ENCODE measurements at regions not wholly inside any gene's neighbourhood (a gene's known extent, or its start where the extent isn't known, plus 50 kb on each side); places are given as distances from the start of the nearest gene placed in this dataset.

- Mint-ChIP-seq H3K36me3 (no peaks in the 10 kb centered on the region), H3K9me3 (no peaks in the 10 kb centered on the region)
Observed at GRCh38 chr22:48531108-48531507, 1296.6 kb downstream of the BRD1 start.

GRCh38 chr22:48530666-48531065 lies 1297.0 kb downstream of the BRD1 start:
- ATAC-seq (ENCODE audit: low read depth in 2 of 2) (no peak), DNase-seq (no peak)
- Mint-ChIP-seq H3K27me3 (no peaks in the 10 kb centered on the region), H3K36me3 (no peaks in the 10 kb centered on the region), H3K4me1 (no peaks in the 10 kb centered on the region), H3K9me3 (no peaks in the 10 kb centered on the region), H3K27ac (no peak overlapping the region), H3K4me3 (no peak overlapping the region)
- Histone ChIP-seq H3K9me3 (ENCODE audit: control insufficient read depth in 2 of 2, low read length in 2 of 2) (no peaks in the 10 kb centered on the region), H3K27ac (ENCODE audit: insufficient read depth, low read length, poor library complexity, severe bottlenecking) (no peak overlapping the region), H3K27me3 (ENCODE audit: control insufficient read depth, insufficient read depth, low read length) (no peaks in the 10 kb centered on the region), H3K4me3 (ENCODE audit: low read depth, low read length) (no peak overlapping the region), H3K36me3 (ENCODE audit: control insufficient read depth, insufficient read depth, low read length) (no peaks in the 10 kb centered on the region), H3K4me1 (ENCODE audit: control insufficient read depth, insufficient read depth, low read length, poor library complexity, severe bottlenecking) (no peaks in the 10 kb centered on the region)

More at GRCh38 chr22:48531108-48531507, 1296.6 kb downstream of the BRD1 start:
- Mint-ChIP-seq H3K4me3 (no peak overlapping the region), H3K27ac (no peak overlapping the region), H3K4me1 (no peaks in the 10 kb centered on the region), H3K27me3 (no peaks in the 10 kb centered on the region)
- no peak for DNase-seq
- Histone ChIP-seq H3K9me3 (ENCODE audit: control insufficient read depth in 2 of 2, low read length in 2 of 2) (no peaks in the 10 kb centered on the region), H3K27me3 (ENCODE audit: control insufficient read depth, insufficient read depth, low read length) (no peaks in the 10 kb centered on the region), H3K36me3 (ENCODE audit: control insufficient read depth, insufficient read depth, low read length) (no peaks in the 10 kb centered on the region), H3K4me3 (ENCODE audit: low read depth, low read length) (no peak overlapping the region), H3K4me1 (ENCODE audit: control insufficient read depth, insufficient read depth, low read length, poor library complexity, severe bottlenecking) (no peaks in the 10 kb centered on the region), H3K27ac (ENCODE audit: insufficient read depth, low read length, poor library complexity, severe bottlenecking) (no peak overlapping the region)
- no peak for ATAC-seq (ENCODE audit: low read depth in 2 of 2)

- no peaks in the 10 kb centered on the region for H3K9me3 Mint-ChIP-seq
- DNase-seq (no peak), ATAC-seq (ENCODE audit: low read depth in 2 of 2) (no peak)
- no peak overlapping the region for H3K27ac ChIP-seq (ENCODE audit: insufficient read depth, low read length, poor library complexity, severe bottlenecking)
- no peaks in the 10 kb centered on the region for H3K36me3 ChIP-seq (ENCODE audit: control insufficient read depth, insufficient read depth, low read length)
- no peak overlapping the region for H3K4me3 ChIP-seq (ENCODE audit: low read depth, low read length)
- no peaks in the 10 kb centered on the region for H3K27me3 Mint-ChIP-seq
- no peaks in the 10 kb centered on the region for H3K4me1 ChIP-seq (ENCODE audit: control insufficient read depth, insufficient read depth, low read length, poor library complexity, severe bottlenecking)
- no peak overlapping the region for H3K27ac Mint-ChIP-seq
- no peak overlapping the region for H3K4me3 Mint-ChIP-seq
- H3K36me3 Mint-ChIP-seq, result no peaks in the 10 kb centered on the region
- no peaks in the 10 kb centered on the region for H3K9me3 ChIP-seq (ENCODE audit: control insufficient read depth in 2 of 2, low read length in 2 of 2)
- H3K27me3 ChIP-seq (ENCODE audit: control insufficient read depth, insufficient read depth, low read length), result no peaks in the 10 kb centered on the region
- H3K4me1 Mint-ChIP-seq, result no peaks in the 10 kb centered on the region
Observed at GRCh38 chr22:48528221-48528915, 1299.3 kb downstream of the BRD1 start.

- H3K36me3 Mint-ChIP-seq, result no peaks in the 10 kb centered on the region
- no peak overlapping the region for H3K4me3 Mint-ChIP-seq
Observed at GRCh38 chr22:48523761-48524160, 1303.9 kb downstream of the BRD1 start.

GRCh38 chr22:48523091-48523490 lies 1304.6 kb downstream of the BRD1 start:
- Histone ChIP-seq H3K4me3 (ENCODE audit: low read depth, low read length) (no peak overlapping the region), H3K27ac (ENCODE audit: insufficient read depth, low read length, poor library complexity, severe bottlenecking) (no peak overlapping the region), H3K36me3 (ENCODE audit: control insufficient read depth, insufficient read depth, low read length) (no peaks in the 10 kb centered on the region), H3K4me1 (ENCODE audit: control insufficient read depth, insufficient read depth, low read length, poor library complexity, severe bottlenecking) (no peaks in the 10 kb centered on the region), H3K27me3 (ENCODE audit: control insufficient read depth, insufficient read depth, low read length) (no peaks in the 10 kb centered on the region), H3K9me3 (ENCODE audit: control insufficient read depth in 2 of 2, low read length in 2 of 2) (no peaks in the 10 kb centered on the region)
- Mint-ChIP-seq H3K4me3 (no peak overlapping the region), H3K9me3 (no peaks in the 10 kb centered on the region), H3K36me3 (no peaks in the 10 kb centered on the region), H3K27me3 (no peaks in the 10 kb centered on the region), H3K4me1 (no peaks in the 10 kb centered on the region), H3K27ac (no peak overlapping the region)
- DNase-seq (no peak), ATAC-seq (ENCODE audit: low read depth in 2 of 2) (no peak)

More at GRCh38 chr22:48523761-48524160, 1303.9 kb downstream of the BRD1 start:
- Histone ChIP-seq H3K4me1 (ENCODE audit: control insufficient read depth, insufficient read depth, low read length, poor library complexity, severe bottlenecking) (no peaks in the 10 kb centered on the region), H3K27me3 (ENCODE audit: control insufficient read depth, insufficient read depth, low read length) (no peaks in the 10 kb centered on the region), H3K4me3 (ENCODE audit: low read depth, low read length) (no peak overlapping the region), H3K36me3 (ENCODE audit: control insufficient read depth, insufficient read depth, low read length) (no peaks in the 10 kb centered on the region), H3K9me3 (ENCODE audit: control insufficient read depth in 2 of 2, low read length in 2 of 2) (no peaks in the 10 kb centered on the region), H3K27ac (ENCODE audit: insufficient read depth, low read length, poor library complexity, severe bottlenecking) (no peak overlapping the region)
- Mint-ChIP-seq H3K27me3 (no peaks in the 10 kb centered on the region), H3K4me1 (no peaks in the 10 kb centered on the region), H3K9me3 (no peaks in the 10 kb centered on the region), H3K27ac (no peak overlapping the region)
- DNase-seq, result no peak
- ATAC-seq (ENCODE audit: low read depth in 2 of 2), result no peak

GRCh38 chr22:48522271-48522670 lies 1305.4 kb downstream of the BRD1 start:
- H3K4me3 ChIP-seq (ENCODE audit: low read depth, low read length), result no peak overlapping the region
- no peaks in the 10 kb centered on the region for H3K27me3 Mint-ChIP-seq
- H3K4me3 Mint-ChIP-seq, result no peak overlapping the region
- H3K4me1 ChIP-seq (ENCODE audit: control insufficient read depth, insufficient read depth, low read length, poor library complexity, severe bottlenecking), result no peaks in the 10 kb centered on the region
- H3K4me1 Mint-ChIP-seq, result no peaks in the 10 kb centered on the region
- no peaks in the 10 kb centered on the region for H3K36me3 ChIP-seq (ENCODE audit: control insufficient read depth, insufficient read depth, low read length)
- no peaks in the 10 kb centered on the region for H3K9me3 Mint-ChIP-seq
- no peaks in the 10 kb centered on the region for H3K27me3 ChIP-seq (ENCODE audit: control insufficient read depth, insufficient read depth, low read length)
- no peaks in the 10 kb centered on the region for H3K36me3 Mint-ChIP-seq
- no peak overlapping the region for H3K27ac Mint-ChIP-seq
- no peak for ATAC-seq (ENCODE audit: low read depth in 2 of 2)
- H3K9me3 ChIP-seq (ENCODE audit: control insufficient read depth in 2 of 2, low read length in 2 of 2), result no peaks in the 10 kb centered on the region
- no peak overlapping the region for H3K27ac ChIP-seq (ENCODE audit: insufficient read depth, low read length, poor library complexity, severe bottlenecking)
- no peak for DNase-seq

- Mint-ChIP-seq H3K4me1 (no peaks in the 10 kb centered on the region), H3K4me3 (no peak overlapping the region), H3K27me3 (no peaks in the 10 kb centered on the region), H3K9me3 (no peaks in the 10 kb centered on the region), H3K27ac (no peak overlapping the region), H3K36me3 (no peaks in the 10 kb centered on the region)
- no peaks in the 10 kb centered on the region for H3K36me3 ChIP-seq (ENCODE audit: control insufficient read depth, insufficient read depth, low read length)
- no peak overlapping the region for H3K4me3 ChIP-seq (ENCODE audit: low read depth, low read length)
- ATAC-seq (ENCODE audit: low read depth in 2 of 2), result no peak
- H3K27me3 ChIP-seq (ENCODE audit: control insufficient read depth, insufficient read depth, low read length), result no peaks in the 10 kb centered on the region
- H3K27ac ChIP-seq (ENCODE audit: insufficient read depth, low read length, poor library complexity, severe bottlenecking), result no peak overlapping the region
- DNase-seq, result no peak
- H3K9me3 ChIP-seq (ENCODE audit: control insufficient read depth in 2 of 2, low read length in 2 of 2), result no peaks in the 10 kb centered on the region
- H3K4me1 ChIP-seq (ENCODE audit: control insufficient read depth, insufficient read depth, low read length, poor library complexity, severe bottlenecking), result no peaks in the 10 kb centered on the region
Observed at GRCh38 chr22:48520884-48521588, 1306.6 kb downstream of the BRD1 start.

GRCh38 chr22:48520207-48520606 lies 1307.5 kb downstream of the BRD1 start:
- Histone ChIP-seq H3K27me3 (ENCODE audit: control insufficient read depth, insufficient read depth, low read length) (no peaks in the 10 kb centered on the region), H3K9me3 (ENCODE audit: control insufficient read depth in 2 of 2, low read length in 2 of 2) (no peaks in the 10 kb centered on the region), H3K4me3 (ENCODE audit: low read depth, low read length) (no peak overlapping the region), H3K4me1 (ENCODE audit: control insufficient read depth, insufficient read depth, low read length, poor library complexity, severe bottlenecking) (no peaks in the 10 kb centered on the region), H3K36me3 (ENCODE audit: control insufficient read depth, insufficient read depth, low read length) (no peaks in the 10 kb centered on the region), H3K27ac (ENCODE audit: insufficient read depth, low read length, poor library complexity, severe bottlenecking) (no peak overlapping the region)
- Mint-ChIP-seq H3K4me1 (no peaks in the 10 kb centered on the region), H3K27ac (no peak overlapping the region), H3K4me3 (no peak overlapping the region), H3K9me3 (no peaks in the 10 kb centered on the region), H3K27me3 (no peaks in the 10 kb centered on the region), H3K36me3 (no peaks in the 10 kb centered on the region)
- DNase-seq (no peak), ATAC-seq (ENCODE audit: low read depth in 2 of 2) (no peak)
